HFFc6 (cell line): ENCODE measurements at regions not wholly inside any gene's neighbourhood (a gene's known extent, or its start where the extent isn't known, plus 50 kb on each side); places are given as distances from the start of the nearest gene placed in this dataset.
"Not testable (repeated sequence)": the region's sequence is repeated elsewhere in the genome, so short reads cannot be mapped to it uniquely, and the experiment has no call there.

Source experiments
- DNase-seq: peaks from one replicate; pipeline ENCODE4 v3.0.0-alpha.2; 2018
- H3K27ac Mint-ChIP-seq: 2 replicates; pipeline ENCODE4 v1.8.0; 2020; ENCODE audit warnings: mild to moderate bottlenecking, mixed read lengths
- H3K27me3 Mint-ChIP-seq: 2 replicates; pipeline ENCODE4 v1.8.0; 2021; ENCODE audit warnings: mild to moderate bottlenecking, moderate library complexity, mixed read lengths; ENCODE audit not compliant: insufficient read depth
- H3K36me3 Mint-ChIP-seq: 2 replicates; pipeline ENCODE4 v1.8.0; 2021; ENCODE audit warnings: low read depth, mixed read lengths
- H3K4me1 Mint-ChIP-seq: 2 replicates; pipeline ENCODE4 v1.8.0; 2020; ENCODE audit warnings: low read depth, mixed read lengths
- H3K4me3 Mint-ChIP-seq: 2 replicates; pipeline ENCODE4 v1.8.0; 2020; ENCODE audit warnings: mild to moderate bottlenecking, moderate library complexity, mixed read lengths
- H3K9me3 Mint-ChIP-seq: 2 replicates; pipeline ENCODE4 v1.8.0; 2020; ENCODE audit warnings: mild to moderate bottlenecking, mixed read lengths
- CTCF ChIP-seq: fragments of 200-600 bp; sonication (generic); IDR thresholded peaks from 2 replicates; pipeline ENCODE4 v1.5.0; 2021; ENCODE audit warnings: antibody characterized with exemption, mild to moderate bottlenecking

DNA sequence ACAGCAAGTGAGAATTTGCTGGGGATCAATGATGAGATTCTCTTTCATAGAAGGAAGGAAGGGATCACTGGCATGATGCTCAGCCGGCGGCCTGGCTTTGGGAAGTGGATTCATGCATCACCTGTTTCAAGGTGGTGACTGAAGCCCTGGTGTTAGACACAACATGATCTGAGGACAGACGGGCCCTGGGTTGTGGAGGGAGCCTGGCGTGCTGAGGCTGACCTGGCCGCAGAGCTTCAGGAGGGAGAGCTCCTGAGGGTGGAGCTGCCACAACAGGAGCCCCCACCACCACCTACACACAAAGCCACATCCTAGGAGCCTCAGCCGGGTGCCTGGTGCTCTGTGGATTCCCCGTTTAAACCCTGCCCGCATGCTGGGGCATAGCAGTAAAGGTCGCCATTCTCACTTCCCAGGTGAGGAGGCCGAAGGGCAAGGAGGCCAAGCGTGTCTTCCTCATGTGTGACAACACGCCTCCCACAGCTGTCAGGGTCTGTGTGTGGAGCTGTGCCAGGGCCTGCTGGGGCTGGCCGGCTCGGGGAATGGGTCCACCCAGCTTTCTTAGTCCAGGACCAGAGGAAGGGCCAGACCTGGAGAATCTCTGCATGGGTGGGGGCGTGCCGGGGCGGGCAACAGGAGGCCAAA, 107.0 kb downstream of the ERMARD start:
- peaks cover 4% of the 10 kb centered on the region for H3K27me3 Mint-ChIP-seq
- peaks cover under 1% of the 10 kb centered on the region; the same call in 1 of the 2 replicates for H3K36me3 Mint-ChIP-seq
- no peak overlapping the region for H3K4me3 Mint-ChIP-seq
- DNase-seq, result no peak
- H3K9me3 Mint-ChIP-seq, result peaks cover 25% of the 10 kb centered on the region
- no peak overlapping the region for H3K27ac Mint-ChIP-seq
- TF ChIP-seq CTCF, result no peak
- no peaks in the 10 kb centered on the region for H3K4me1 Mint-ChIP-seq

DNA sequence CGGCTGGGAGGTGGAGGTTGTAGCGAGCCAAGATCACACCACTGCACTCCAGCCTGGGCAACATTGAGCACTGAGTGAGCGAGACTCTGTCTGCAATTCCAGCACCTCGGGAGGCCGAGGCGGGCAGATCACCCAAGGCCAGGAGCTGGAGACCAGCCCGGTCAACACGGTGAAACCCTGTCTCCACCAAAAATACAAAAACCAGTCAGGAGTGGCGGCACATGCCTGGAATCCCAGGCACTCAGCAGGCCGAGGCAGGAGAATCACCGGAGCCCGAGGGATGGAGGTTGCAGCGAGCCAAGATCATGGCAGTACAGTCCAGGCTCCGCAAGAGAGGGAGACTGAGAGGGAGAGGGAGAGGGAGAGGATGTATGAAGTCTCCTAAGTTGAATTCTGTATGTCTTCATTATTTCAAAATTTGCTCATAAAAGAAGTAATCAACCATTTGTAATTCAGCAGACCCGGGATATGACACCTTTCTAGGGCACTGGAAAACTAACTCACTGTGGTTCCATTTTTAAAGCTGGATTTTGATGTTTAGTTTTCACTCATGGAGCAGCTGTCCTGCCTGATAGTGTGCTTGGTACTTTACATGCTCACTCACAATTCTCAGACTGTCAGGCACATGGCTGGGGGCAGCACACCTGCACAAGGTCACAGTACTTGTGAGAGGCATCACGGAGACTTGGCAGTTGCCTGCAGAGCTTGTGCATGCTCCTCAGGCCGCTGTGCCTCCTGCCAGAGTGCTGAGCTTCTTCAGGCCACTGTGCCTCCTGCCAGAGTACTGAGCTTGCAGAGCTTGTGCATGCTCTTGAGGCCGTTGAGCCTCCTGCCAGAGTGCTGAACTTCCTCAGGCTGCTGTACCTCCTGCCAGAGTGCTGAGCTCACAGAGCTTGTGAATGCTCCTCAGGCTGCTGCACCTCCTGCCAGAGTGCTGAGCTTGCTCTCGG, 106.2 kb downstream of the ERMARD start:
- peaks cover 4% of the 10 kb centered on the region for H3K27me3 Mint-ChIP-seq
- TF ChIP-seq CTCF, result no peak
- H3K4me1 Mint-ChIP-seq, result no peaks in the 10 kb centered on the region
- H3K9me3 Mint-ChIP-seq, result peaks cover 28% of the 10 kb centered on the region
- DNase-seq, result no peak
- H3K36me3 Mint-ChIP-seq, result no peaks in the 10 kb centered on the region
- no peak overlapping the region for H3K4me3 Mint-ChIP-seq
- H3K27ac Mint-ChIP-seq, result no peak overlapping the region

GRCh38 chr6:169856442-169857342, 105.3 kb downstream of the ERMARD start:
- H3K4me3 Mint-ChIP-seq, DNase-seq: not testable (repeated sequence)

DNA sequence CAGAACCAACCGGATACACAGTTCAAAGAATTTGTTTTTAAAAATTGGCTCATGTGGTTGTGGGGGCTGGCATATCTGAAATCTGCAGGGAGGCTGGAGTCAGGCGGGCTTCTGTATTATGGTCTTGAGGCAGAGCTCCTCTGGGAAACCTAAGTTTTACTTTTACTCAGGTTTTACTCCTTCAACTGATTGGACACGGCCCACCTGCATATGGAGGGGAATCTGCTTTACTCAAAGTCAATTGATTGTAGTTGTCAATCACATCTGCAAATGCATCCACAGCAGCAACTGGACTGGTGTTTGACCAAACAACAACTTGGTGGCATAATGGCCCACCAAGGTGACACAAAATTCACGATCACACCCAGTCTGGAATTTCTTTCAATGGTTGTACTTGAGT, 103.4 kb downstream of the ERMARD start:
- no peak overlapping the region for H3K4me3 Mint-ChIP-seq
- TF ChIP-seq CTCF, result no peak
- no peak overlapping the region for H3K27ac Mint-ChIP-seq
- no peaks in the 10 kb centered on the region for H3K4me1 Mint-ChIP-seq
- H3K36me3 Mint-ChIP-seq, result no peaks in the 10 kb centered on the region
- H3K27me3 Mint-ChIP-seq, result peaks cover 3% of the 10 kb centered on the region; the same call in 1 of the 2 replicates
- H3K9me3 Mint-ChIP-seq, result peaks cover 23% of the 10 kb centered on the region
- no peak for DNase-seq

More at GRCh38 chr6:169856442-169857342, 105.3 kb downstream of the ERMARD start:
- H3K9me3 Mint-ChIP-seq, result peaks cover 28% of the 10 kb centered on the region
- not testable (repeated sequence) for H3K4me1 Mint-ChIP-seq, H3K36me3 Mint-ChIP-seq, H3K27ac Mint-ChIP-seq, H3K27me3 Mint-ChIP-seq

GRCh38 chr6:169854083-169854725, 102.8 kb downstream of the ERMARD start:
- Mint-ChIP-seq H3K27ac (no peak overlapping the region), H3K27me3 (peaks cover 3% of the 10 kb centered on the region; the same call in 1 of the 2 replicates), H3K4me1 (no peaks in the 10 kb centered on the region), H3K9me3 (peaks cover 23% of the 10 kb centered on the region), H3K4me3 (no peak overlapping the region), H3K36me3 (no peaks in the 10 kb centered on the region)
- no peak for DNase-seq
- TF ChIP-seq CTCF, result no peak
